ENCODE measurements at regions not wholly inside any gene's neighbourhood (a gene's known extent, or its start where the extent isn't known, plus 50 kb on each side); places are given as distances from the start of the nearest gene placed in this dataset.
"Not testable (repeated sequence)": the region's sequence is repeated elsewhere in the genome, so short reads cannot be mapped to it uniquely, and the experiment has no call there.

GRCh38 chr7:24054236-24054635 is 229.8 kb upstream of the NPY start:
- no peak for DNase-seq

GRCh38 chr7:24057243-24057642 is 226.7 kb upstream of the NPY start:
- no peak for DNase-seq

DNA sequence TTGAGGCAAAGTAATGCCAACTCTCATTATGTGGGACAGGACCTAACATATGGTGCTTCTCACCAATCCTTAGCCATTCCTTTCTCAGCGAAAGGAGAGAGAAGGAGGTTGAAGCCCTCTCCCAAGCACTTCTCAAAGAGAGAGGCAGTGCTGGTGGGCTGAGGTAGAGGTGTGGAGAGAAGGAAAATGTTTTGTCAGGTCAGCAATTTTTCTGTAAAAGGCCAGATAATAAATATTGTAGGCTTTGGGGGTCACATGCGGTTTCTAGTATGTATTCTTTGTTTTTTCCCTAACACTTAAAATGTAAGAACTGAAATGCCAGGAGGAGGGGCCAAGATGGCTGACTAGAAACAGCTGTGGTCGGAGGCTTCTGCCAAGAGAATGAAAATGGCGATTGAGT is 225.0 kb upstream of the NPY start:
- no peak for DNase-seq

- no peak for DNase-seq
Observed at GRCh38 chr7:24059775-24060174, 224.2 kb upstream of the NPY start.

- no peak for DNase-seq
Observed at GRCh38 chr7:24063721-24064120, 220.3 kb upstream of the NPY start.

DNA sequence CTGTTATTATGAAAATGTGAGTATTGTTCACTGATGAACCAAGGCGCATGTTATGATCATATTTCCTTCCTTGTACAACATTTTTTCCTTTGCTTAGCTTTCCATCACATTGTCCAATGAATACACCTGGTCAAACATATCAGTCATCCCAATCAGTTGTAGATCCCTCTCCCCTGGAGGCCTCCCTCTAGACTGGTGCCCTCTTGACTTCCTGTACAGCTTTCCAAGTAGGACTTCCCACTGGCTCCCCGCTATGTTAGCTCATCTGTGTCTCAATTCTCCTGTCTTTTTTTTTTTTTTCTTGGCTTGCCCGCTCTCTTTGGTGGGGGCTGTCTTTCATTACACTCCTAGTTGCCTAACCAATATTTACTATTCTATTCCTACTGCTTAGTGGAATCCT is 214.2 kb upstream of the NPY start:
- no peak for DNase-seq

- DNase-seq: no peak
Observed at GRCh38 chr7:24073651-24074420, 210.2 kb upstream of the NPY start.

DNA sequence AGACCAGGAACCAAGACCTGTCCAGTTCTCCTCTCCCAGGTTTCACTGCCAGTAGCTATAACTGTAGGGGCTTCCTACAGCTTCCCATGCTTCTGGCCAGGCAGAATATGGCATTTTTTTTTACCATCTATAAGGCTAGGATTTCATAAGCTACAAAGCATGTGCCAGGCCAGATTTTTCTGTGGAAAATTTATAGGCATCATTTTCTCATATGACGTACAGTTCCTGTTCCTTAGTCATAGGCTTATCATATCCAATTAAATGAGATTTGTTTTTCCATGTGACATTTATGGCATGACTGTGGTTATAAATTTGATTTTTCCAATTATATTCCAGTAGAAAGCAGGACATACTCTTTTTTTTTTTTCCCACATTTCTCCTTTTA is 208.6 kb upstream of the NPY start:
- DNase-seq: no peak

DNA sequence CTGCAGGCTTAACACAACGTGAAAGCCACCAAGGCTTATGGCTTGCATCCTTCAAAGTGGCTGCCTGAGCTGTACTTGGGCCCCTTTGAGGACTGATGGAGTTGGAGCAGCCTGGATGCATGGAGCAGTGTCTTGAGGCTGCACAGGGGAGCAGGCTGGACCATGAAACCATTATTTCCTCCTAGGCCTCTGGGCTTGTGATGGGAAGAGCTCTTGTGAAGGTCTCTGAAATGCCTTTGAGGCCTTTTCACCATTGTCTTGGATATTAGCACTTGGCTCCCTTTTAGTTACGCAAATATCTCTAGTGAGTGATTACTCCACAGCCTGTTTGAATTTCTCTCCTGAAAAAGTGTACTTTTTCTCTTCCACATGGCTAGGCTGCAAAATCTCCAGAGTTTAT is 201.2 kb upstream of the NPY start:
- DNase-seq: no peak

- DNase-seq: no peak
Observed at GRCh38 chr7:24102988-24103387, 181.0 kb upstream of the NPY start.

DNA sequence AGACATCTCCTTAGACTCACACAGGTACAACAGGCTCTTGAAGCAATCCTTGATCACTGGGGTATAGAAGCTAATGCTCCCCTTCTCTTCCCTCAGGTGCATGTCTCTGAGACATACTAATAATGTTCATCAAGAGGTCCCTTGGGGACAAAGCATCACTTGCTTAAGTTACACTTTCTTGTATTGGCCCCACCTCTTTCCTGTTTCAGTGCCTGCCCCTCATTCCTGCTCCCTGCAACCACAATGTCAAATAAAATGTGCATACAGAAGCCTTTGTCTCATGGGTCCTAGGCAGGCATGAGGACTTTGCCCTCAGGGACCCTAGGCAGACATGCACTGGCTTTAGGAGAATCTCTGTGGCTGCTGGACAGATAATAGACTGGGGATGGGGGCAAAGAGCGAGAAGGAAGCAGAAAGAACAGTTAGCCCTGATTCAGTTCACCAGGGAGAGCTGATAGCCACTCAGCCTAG is 175.0 kb upstream of the NPY start:
- no peak for DNase-seq

GRCh38 chr7:24110056-24110455 is 173.9 kb upstream of the NPY start:
- no peak for DNase-seq

DNA sequence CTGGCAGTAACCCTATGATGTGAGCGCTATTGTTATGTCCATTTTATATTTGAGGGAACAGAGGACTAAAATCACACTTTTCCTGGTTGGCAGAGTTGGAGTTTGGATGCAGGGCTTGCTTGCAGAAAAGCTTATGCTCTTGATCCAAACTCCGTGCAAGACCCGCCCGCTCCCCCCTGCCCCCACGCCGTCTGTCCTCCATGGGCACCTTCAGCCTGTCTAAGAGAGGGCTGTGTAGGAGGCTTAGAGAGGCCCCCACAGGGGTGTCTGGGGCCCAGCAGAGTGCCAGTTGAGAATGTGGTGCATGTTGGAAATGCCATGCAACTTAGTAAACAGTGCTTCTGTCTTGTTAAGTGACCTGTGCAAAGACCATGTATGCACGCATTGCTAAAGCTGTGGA is 170.5 kb upstream of the NPY start:
- no peak for DNase-seq

- no peak for DNase-seq
Observed at GRCh38 chr7:24115661-24116060, 168.3 kb upstream of the NPY start.

GRCh38 chr7:24117903-24118499 is 166.0 kb upstream of the NPY start:
- DNase-seq: not testable (repeated sequence)

GRCh38 chr7:24119852-24120251 is 164.1 kb upstream of the NPY start:
- no peak for DNase-seq

GRCh38 chr7:24123076-24123475 is 160.9 kb upstream of the NPY start:
- DNase-seq: no peak

- DNase-seq: no peak
Observed at GRCh38 chr7:24125765-24126164, 158.2 kb upstream of the NPY start.

GRCh38 chr7:24127930-24128329 is 156.1 kb upstream of the NPY start:
- DNase-seq: no peak

DNA sequence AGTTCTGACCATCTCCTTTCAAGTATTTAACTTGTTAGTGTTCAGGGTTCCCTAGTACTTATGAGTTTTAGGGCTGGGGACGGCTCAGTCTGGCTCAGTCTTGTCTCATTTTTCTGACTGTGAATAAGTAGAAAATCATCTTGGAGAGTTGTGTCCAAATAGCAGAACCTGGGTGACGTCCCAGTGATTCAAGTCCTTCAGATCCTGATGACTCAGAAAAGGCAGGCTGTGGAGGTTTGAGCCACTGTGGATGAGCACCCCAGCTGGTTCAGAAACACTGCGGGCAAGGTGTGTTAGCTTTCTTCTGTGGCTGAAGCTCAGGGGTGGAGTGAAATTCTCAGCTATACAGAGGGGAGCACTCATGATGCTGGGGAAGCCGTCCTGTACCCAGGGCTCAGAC is 154.4 kb upstream of the NPY start:
- DNase-seq: no peak

- no peak for DNase-seq
Observed at GRCh38 chr7:24130631-24131030, 153.4 kb upstream of the NPY start.

DNA sequence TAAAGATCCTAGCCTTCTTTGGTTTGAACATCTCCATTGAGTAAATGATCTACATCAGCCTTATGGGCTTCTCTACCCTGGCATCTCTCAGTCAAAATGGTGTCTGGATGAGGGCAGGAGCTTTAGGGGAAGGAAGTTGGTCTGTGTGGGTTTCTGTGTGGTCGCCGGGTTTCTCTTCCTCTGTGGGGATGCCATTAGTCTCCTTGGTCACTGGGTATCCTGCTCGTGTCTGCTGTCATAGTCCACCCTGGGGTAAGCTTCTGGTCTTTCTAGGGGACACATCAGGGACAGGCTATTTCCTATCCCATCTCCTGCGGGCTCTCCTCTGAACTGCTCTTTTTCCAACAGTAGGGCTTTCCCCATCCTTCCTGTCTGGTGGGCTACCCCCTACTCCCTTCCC is 150.3 kb upstream of the NPY start:
- DNase-seq: no peak

DNA sequence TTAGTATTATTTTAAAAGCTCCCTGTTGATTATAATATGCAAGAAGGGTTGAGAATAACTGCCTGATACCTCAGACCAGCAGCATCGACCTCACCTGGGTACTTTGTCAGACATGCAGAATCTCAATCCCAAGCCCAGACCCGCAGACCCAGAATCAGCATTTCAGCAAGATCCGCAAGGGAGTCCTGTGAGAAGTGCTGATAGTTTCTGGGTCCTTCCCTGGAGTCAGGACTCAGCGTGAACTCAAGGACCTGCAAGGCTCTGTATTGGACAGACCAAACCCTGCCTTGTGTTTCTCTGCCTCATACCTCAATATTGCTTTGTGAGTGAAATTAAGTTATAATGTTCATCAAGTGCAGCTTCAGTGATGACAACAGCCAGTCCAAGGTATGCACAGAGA is 149.5 kb upstream of the NPY start:
- no peak for DNase-seq

Data from right kidney (tissue), 1 donor.